Hepatocyte (in vitro differentiated cells): ENCODE measurements at regions not wholly inside any gene's neighbourhood (a gene's known extent, or its start where the extent isn't known, plus 50 kb on each side); places are given as distances from the start of the nearest gene placed in this dataset.

Experiments
- DNase-seq: peaks from one replicate; pipeline ENCODE4 v3.0.0-alpha.2; 2016; ENCODE audit warnings: low spot score
- H2AFZ ChIP-seq: fragments of 200-600 bp; sonication (generic); 2 replicates; pipeline ENCODE4 v1.6.0; 2016; ENCODE audit warnings: antibody characterized with exemption, mild to moderate bottlenecking
- H3K27ac ChIP-seq: fragments of 200-600 bp; sonication (generic); 2 replicates; pipeline ENCODE4 v1.5.1; 2016; ENCODE audit warnings: mild to moderate bottlenecking
- H3K27me3 ChIP-seq: fragments of 200-600 bp; sonication (generic); 2 replicates; pipeline ENCODE4 v1.6.1; 2016
- H3K36me3 ChIP-seq: fragments of 200-600 bp; sonication (generic); replicated peaks from 2 replicates; pipeline ENCODE4 v1.5.1; 2016; ENCODE audit warnings: low read depth; ENCODE audit not compliant: insufficient read depth
- H3K4me1 ChIP-seq: fragments of 200-600 bp; sonication (generic); 2 replicates; pipeline ENCODE4 v1.5.1; 2016; ENCODE audit warnings: mild to moderate bottlenecking, moderate library complexity; ENCODE audit not compliant: insufficient read depth
- H3K4me2 ChIP-seq: fragments of 200-600 bp; sonication (generic); 2 replicates; pipeline ENCODE4 v1.6.0; 2016
- H3K4me3 ChIP-seq: fragments of 200-600 bp; sonication (generic); 2 replicates; pipeline ENCODE4 v1.5.1; 2016; ENCODE audit warnings: mild to moderate bottlenecking
- H3K79me2 ChIP-seq: fragments of 200-600 bp; sonication (generic); 2 replicates; pipeline ENCODE4 v1.6.0; 2017; ENCODE audit warnings: mild to moderate bottlenecking
- H3K9me2 ChIP-seq: fragments of 200-600 bp; sonication (generic); replicated peaks from 2 replicates; pipeline ENCODE4 v1.6.0; 2017; ENCODE audit warnings: mild to moderate bottlenecking; ENCODE audit not compliant: insufficient read depth
- H3K9me3 ChIP-seq: fragments of 200-600 bp; sonication (generic); 2 replicates; pipeline ENCODE4 v1.5.1; 2016; ENCODE audit warnings: low read depth, mild to moderate bottlenecking
- H4K20me1 ChIP-seq: fragments of 200-600 bp; sonication (generic); 2 replicates; pipeline ENCODE4 v1.6.0; 2016; ENCODE audit warnings: mild to moderate bottlenecking; ENCODE audit not compliant: insufficient read depth, poor library complexity, severe bottlenecking
- EZH2 ChIP-seq: fragments of 200-600 bp; sonication (generic); IDR thresholded peaks from 2 replicates; pipeline ENCODE4 v1.6.1; 2016; ENCODE audit warnings: antibody characterized with exemption, mild to moderate bottlenecking, borderline replicate concordance
- EZH2phosphoT487 ChIP-seq: fragments of 200-600 bp; sonication (generic); IDR thresholded peaks from one replicate; pipeline ENCODE4 v1.6.1; 2018; ENCODE audit warnings: antibody characterized with exemption, mild to moderate bottlenecking, low read depth, moderate library complexity; ENCODE audit not compliant: unreplicated experiment, severe bottlenecking
- WGBS: methylation state at CpG from one replicate; pipeline ENCODE4 v1.1.6; 2016; ENCODE audit warnings: low lambda C conversion rate; ENCODE audit errors: missing lambda C conversion rate; 5-methylcytosine and 5-hydroxymethylcytosine counted together
- TF ChIP-seq, protein P1 (sequence below): fragments of 200-600 bp; sonication (generic); IDR thresholded peaks from 2 replicates; pipeline ENCODE4 v1.5.1; 2016; ENCODE audit warnings: antibody characterized with exemption, mild to moderate bottlenecking; ENCODE audit not compliant: poor library complexity

DNA sequence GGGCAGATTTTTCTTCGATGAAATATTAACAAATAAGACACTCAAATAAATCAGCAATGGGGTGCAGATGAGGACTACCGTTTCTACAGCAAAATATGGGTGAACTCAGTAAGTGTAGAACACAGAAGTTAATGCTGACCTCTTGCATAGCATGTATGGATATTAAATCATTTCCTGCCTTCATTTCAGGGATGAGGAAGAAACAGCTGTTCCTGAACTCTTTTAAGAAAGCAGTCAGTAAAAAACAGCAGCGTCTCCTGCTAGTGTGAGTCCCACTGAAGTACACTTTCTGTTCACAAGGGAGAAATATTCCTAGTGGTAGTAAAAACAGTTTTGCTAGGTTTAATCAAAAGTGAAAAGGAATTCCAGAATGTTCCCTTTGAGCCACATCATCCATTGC, 379.0 kb downstream of the ZEB2 start:
- no peaks in the 10 kb centered on the region for H4K20me1 ChIP-seq
- no peaks in the 10 kb centered on the region for H3K79me2 ChIP-seq
- WGBS: 79% methylated on average over 3 of the region's 3 CpGs
- TF ChIP-seq, protein P1, sequence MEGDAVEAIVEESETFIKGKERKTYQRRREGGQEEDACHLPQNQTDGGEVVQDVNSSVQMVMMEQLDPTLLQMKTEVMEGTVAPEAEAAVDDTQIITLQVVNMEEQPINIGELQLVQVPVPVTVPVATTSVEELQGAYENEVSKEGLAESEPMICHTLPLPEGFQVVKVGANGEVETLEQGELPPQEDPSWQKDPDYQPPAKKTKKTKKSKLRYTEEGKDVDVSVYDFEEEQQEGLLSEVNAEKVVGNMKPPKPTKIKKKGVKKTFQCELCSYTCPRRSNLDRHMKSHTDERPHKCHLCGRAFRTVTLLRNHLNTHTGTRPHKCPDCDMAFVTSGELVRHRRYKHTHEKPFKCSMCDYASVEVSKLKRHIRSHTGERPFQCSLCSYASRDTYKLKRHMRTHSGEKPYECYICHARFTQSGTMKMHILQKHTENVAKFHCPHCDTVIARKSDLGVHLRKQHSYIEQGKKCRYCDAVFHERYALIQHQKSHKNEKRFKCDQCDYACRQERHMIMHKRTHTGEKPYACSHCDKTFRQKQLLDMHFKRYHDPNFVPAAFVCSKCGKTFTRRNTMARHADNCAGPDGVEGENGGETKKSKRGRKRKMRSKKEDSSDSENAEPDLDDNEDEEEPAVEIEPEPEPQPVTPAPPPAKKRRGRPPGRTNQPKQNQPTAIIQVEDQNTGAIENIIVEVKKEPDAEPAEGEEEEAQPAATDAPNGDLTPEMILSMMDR: no peak
- TF ChIP-seq EZH2 (no peak), EZH2phosphoT487 (no peak)
- DNase-seq: no peak
- H3K9me2 ChIP-seq: no peaks in the 10 kb centered on the region
- no peak overlapping the region for H3K4me2 ChIP-seq
- no peaks in the 10 kb centered on the region for H3K9me3 ChIP-seq
- H2AFZ ChIP-seq: no peak overlapping the region
- no peak overlapping the region for H3K4me3 ChIP-seq
- no peaks in the 10 kb centered on the region for H3K4me1 ChIP-seq
- no peaks in the 10 kb centered on the region for H3K36me3 ChIP-seq
- H3K27ac ChIP-seq: no peak overlapping the region
- no peaks in the 10 kb centered on the region for H3K27me3 ChIP-seq

- no peaks in the 10 kb centered on the region for H3K79me2 ChIP-seq
- H3K27ac ChIP-seq: no peak overlapping the region
- H3K4me3 ChIP-seq: no peak overlapping the region
- H3K9me2 ChIP-seq: no peaks in the 10 kb centered on the region
- no peaks in the 10 kb centered on the region for H3K36me3 ChIP-seq
- TF ChIP-seq, protein P1: no peak
- TF ChIP-seq EZH2phosphoT487: no peak
- TF ChIP-seq EZH2: no peak
- no peaks in the 10 kb centered on the region for H3K4me1 ChIP-seq
- no peak for DNase-seq
- WGBS: 84% methylated on average over 5 of the region's 5 CpGs
- H4K20me1 ChIP-seq: no peaks in the 10 kb centered on the region
- no peaks in the 10 kb centered on the region for H3K9me3 ChIP-seq
- no peak overlapping the region for H3K4me2 ChIP-seq
- H2AFZ ChIP-seq: no peak overlapping the region
- no peaks in the 10 kb centered on the region for H3K27me3 ChIP-seq
These were observed 382.1 kb downstream of the ZEB2 start for GRCh38 chr2:144137705-144138428.

DNA sequence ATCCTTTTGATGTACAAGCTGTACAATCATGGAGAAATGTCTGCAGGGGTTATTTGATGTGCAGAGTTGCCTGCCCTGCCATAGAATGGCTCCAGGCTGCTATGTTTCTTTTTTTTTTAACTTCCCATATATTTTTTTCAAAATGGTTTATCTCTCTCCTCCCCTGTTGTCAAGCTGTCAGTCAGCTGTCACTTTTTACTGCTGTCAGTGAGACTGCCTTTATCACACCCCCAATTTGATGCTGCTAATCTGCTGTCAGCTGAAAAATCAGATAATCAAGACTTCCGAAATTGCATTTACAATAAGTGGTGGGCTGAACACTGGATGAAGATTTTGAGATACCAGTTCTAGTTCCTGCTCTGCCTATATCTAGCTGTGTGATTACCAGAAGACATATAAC, 382.6 kb downstream of the ZEB2 start:
- no peak overlapping the region for H3K27ac ChIP-seq

More for the DNA sequence above, 382.6 kb downstream of the ZEB2 start:
- no peaks in the 10 kb centered on the region for H4K20me1 ChIP-seq
- H3K4me2 ChIP-seq: no peak overlapping the region
- TF ChIP-seq, protein P1: no peak
- no peak for TF ChIP-seq EZH2
- no peak for TF ChIP-seq EZH2phosphoT487
- H3K4me3 ChIP-seq: no peak overlapping the region
- no peaks in the 10 kb centered on the region for H3K79me2 ChIP-seq
- DNase-seq: no peak
- no peak overlapping the region for H2AFZ ChIP-seq
- H3K4me1 ChIP-seq: no peaks in the 10 kb centered on the region
- no peaks in the 10 kb centered on the region for H3K9me3 ChIP-seq
- H3K36me3 ChIP-seq: no peaks in the 10 kb centered on the region
- WGBS: 70% methylated on average over 1 of the region's 1 CpG
- H3K27me3 ChIP-seq: no peaks in the 10 kb centered on the region
- H3K9me2 ChIP-seq: no peaks in the 10 kb centered on the region
